Breast epithelium (tissue), 4 donors: ENCODE measurements at regions not wholly inside any gene's neighbourhood (a gene's known extent, or its start where the extent isn't known, plus 50 kb on each side); places are given as distances from the start of the nearest gene placed in this dataset.
A peak's percentile ranks its signal among the peaks of the same experiment; 100 is the strongest.

Experiments
- DNase-seq, 2 donors: peaks; one replicate each; pipeline ENCODE4 v3.0.0-alpha.2; 2019; ENCODE audit warnings: low spot score in 2 of 2
- H3K27ac ChIP-seq, 2 donors: fragments of 200-600 bp; sonication (generic) in 1 of 2; one replicate each; pipeline ENCODE4 v1.5.1; 2016 to 2019; ENCODE audit warnings: mild to moderate bottlenecking in 1 of 2
- H3K27me3 ChIP-seq, 2 donors: fragments of 200-600 bp; sonication (generic) in 1 of 2; one replicate each; pipeline versions ENCODE4 v1.5.1 to v1.6.0; 2017 to 2019; ENCODE audit warnings: control low read depth in 1 of 2, mild to moderate bottlenecking in 1 of 2
- H3K36me3 ChIP-seq: fragments of 200-600 bp; one replicate; pipeline ENCODE4 v1.5.1; 2019
- H3K4me1 ChIP-seq, 2 donors: fragments of 200-600 bp; sonication (generic); one replicate each; pipeline ENCODE4 v1.5.1; 2016 to 2019; ENCODE audit warnings: control low read depth in 1 of 2
- H3K4me3 ChIP-seq, 3 donors: fragments of 200-600 bp; sonication (generic); 1 replicate in 2 of 3; 2 replicates in 1 of 3; pipeline ENCODE4 v1.5.1; 2016 to 2019; ENCODE audit warnings: mild to moderate bottlenecking in 3 of 3, moderate library complexity in 2 of 3
- H3K9me3 ChIP-seq, 2 donors: fragments of 200-600 bp; sonication (generic) in 1 of 2; one replicate each; pipeline ENCODE4 v1.5.1; 2016 to 2019; ENCODE audit warnings: control low read depth in 1 of 2
- CTCF ChIP-seq, 3 donors: fragments of 450-650 bp; IDR thresholded peaks; one replicate each; pipeline ENCODE4 v1.5.1; 2016 to 2017; ENCODE audit warnings: antibody characterized with exemption in 3 of 3, mild to moderate bottlenecking in 3 of 3, moderate library complexity in 3 of 3
- POLR2A ChIP-seq: fragments of 450-650 bp; IDR thresholded peaks from one replicate; pipeline ENCODE4 v1.6.1; 2016; ENCODE audit warnings: antibody characterized with exemption, mild to moderate bottlenecking, moderate library complexity
- POLR2AphosphoS5 ChIP-seq, 3 donors: sonication (generic); formaldehyde crosslinking; IDR thresholded peaks; one replicate each; pipeline ENCODE4 v1.6.1; 2017; ENCODE audit warnings: antibody characterized with exemption in 3 of 3
- intact Hi-C: fragments of 100-400 bp; cut with DNase I; formaldehyde crosslinking; loops from one replicate; pipeline ENCODE4 v1.15.1; 2023; ENCODE audit warnings: low total_unique reads

GRCh38 chr6:18062733-18063132 is 59.7 kb downstream of the NHLRC1 start:
- intact Hi-C loops, result no loop called here
- Histone ChIP-seq H3K4me3 (no peak overlapping the region), H3K9me3 (no peaks in the 10 kb centered on the region), H3K27me3 (no peaks in the 10 kb centered on the region), H3K27ac (peak overlapping the region; percentile 9 to 48), H3K36me3 (no peaks in the 10 kb centered on the region), H3K4me1 (no peaks in the 10 kb centered on the region)
- no peak for DNase-seq
- TF ChIP-seq POLR2AphosphoS5 (IDR thresholded peaks at IDR 0.05), result no peak
- no peak for TF ChIP-seq POLR2A
- TF ChIP-seq CTCF (IDR thresholded peaks at IDR 0.05), result no peak

GRCh38 chr6:18058429-18058828 is 64.0 kb downstream of the NHLRC1 start:
- no peaks in the 10 kb centered on the region for H3K27me3 ChIP-seq
- H3K36me3 ChIP-seq, result no peaks in the 10 kb centered on the region
- no peak for DNase-seq
- no peak overlapping the region for H3K4me3 ChIP-seq
- peaks cover 0 to 4% of the 10 kb centered on the region in 2 donors for H3K4me1 ChIP-seq
- TF ChIP-seq POLR2A (no peak), CTCF (IDR thresholded peaks at IDR 0.05) (no peak)
- intact Hi-C loops, result no loop called here
- no peaks in the 10 kb centered on the region for H3K9me3 ChIP-seq
- no peak overlapping the region for H3K27ac ChIP-seq

- Histone ChIP-seq H3K4me3 (no peak overlapping the region), H3K9me3 (no peaks in the 10 kb centered on the region), H3K36me3 (no peaks in the 10 kb centered on the region), H3K4me1 (peaks cover 0 to 4% of the 10 kb centered on the region in 2 donors), H3K27me3 (no peaks in the 10 kb centered on the region), H3K27ac (no peak overlapping the region)
- DNase-seq, result no peak
- intact Hi-C loops, result no loop called here
- TF ChIP-seq POLR2A (no peak), POLR2AphosphoS5 (IDR thresholded peaks at IDR 0.05) (no peak), CTCF (IDR thresholded peaks at IDR 0.05) (no peak)
Observed at GRCh38 chr6:18055714-18056382, 66.6 kb downstream of the NHLRC1 start.

GRCh38 chr6:18055098-18055497 is 67.4 kb downstream of the NHLRC1 start:
- Histone ChIP-seq H3K27ac (no peak overlapping the region), H3K9me3 (no peaks in the 10 kb centered on the region), H3K36me3 (no peaks in the 10 kb centered on the region), H3K4me3 (no peak overlapping the region), H3K4me1 (peaks cover 0 to 4% of the 10 kb centered on the region in 2 donors), H3K27me3 (no peaks in the 10 kb centered on the region)
- TF ChIP-seq POLR2A, result no peak
- TF ChIP-seq POLR2AphosphoS5 (IDR thresholded peaks at IDR 0.05), result no peak
- no peak for TF ChIP-seq CTCF (IDR thresholded peaks at IDR 0.05)
- no peak for DNase-seq
- intact Hi-C loops, result no loop called here

GRCh38 chr6:18053555-18054445 is 66.4 kb upstream of the KIF13A start:
- DNase-seq, result no peak
- intact Hi-C loops, result no loop called here
- peak overlapping the region; percentile 22 to 78 for H3K27ac ChIP-seq
- H3K9me3 ChIP-seq, result no peaks in the 10 kb centered on the region
- no peak for TF ChIP-seq CTCF (IDR thresholded peaks at IDR 0.05)
- H3K36me3 ChIP-seq, result no peaks in the 10 kb centered on the region
- H3K4me3 ChIP-seq, result peak overlapping the region in 2 of 3 donors; percentile 2 to 5
- H3K27me3 ChIP-seq, result no peaks in the 10 kb centered on the region
- H3K4me1 ChIP-seq, result peaks cover 0 to 4% of the 10 kb centered on the region in 2 donors
